OCI-LY7 (cell line): ENCODE measurements at regions not wholly inside any gene's neighbourhood (a gene's known extent, or its start where the extent isn't known, plus 50 kb on each side); places are given as distances from the start of the nearest gene placed in this dataset.

Source experiments
- BruUV-seq: library from RNA; stranded (reverse); fragments of 400-500 nt; replicated peaks from 2 replicates; lab custom pipeline; 2021; lab: Mats Ljungman, UMichigan
- CTCF ChIA-PET: fragments of 300-600 bp; sonication (Branson Sonifier 250); formaldehyde crosslinking; loops from one replicate; lab custom pipeline; 2022; ENCODE audit warnings: antibody characterized with exemption; ENCODE audit not compliant: unreplicated experiment; lab: Charles Lee
- POLR2A ChIA-PET: fragments of 300-600 bp; sonication (Branson Sonifier 250); formaldehyde crosslinking; loops from one replicate; lab custom pipeline; 2022; ENCODE audit warnings: antibody characterized with exemption; lab: Charles Lee
- DNase-seq: peaks from one replicate; pipeline ENCODE4 v3.0.0-alpha.2; 2015; ENCODE audit warnings: low spot score
- H2AFZ ChIP-seq: fragments of 200-600 bp; sonication (generic), shearing (Covaris generic); 2 replicates; pipeline ENCODE4 v1.6.1; 2014; ENCODE audit warnings: mild to moderate bottlenecking, antibody characterized with exemption, low read length, moderate library complexity
- H3K27ac ChIP-seq: fragments of 200-600 bp; sonication (generic); 2 replicates; pipeline ENCODE4 v1.5.1; 2014; ENCODE audit warnings: mixed run types, low read depth, mild to moderate bottlenecking, moderate library complexity, low read length, inconsistent platforms; ENCODE audit not compliant: poor library complexity, severe bottlenecking
- H3K36me3 ChIP-seq: fragments of 200-600 bp; sonication (generic); 2 replicates; pipeline ENCODE4 v1.6.1; 2014; ENCODE audit warnings: mild to moderate bottlenecking, antibody characterized with exemption, low read length, moderate library complexity, mixed read lengths; ENCODE audit not compliant: insufficient read depth
- H3K4me1 ChIP-seq: fragments of 200-600 bp; sonication (generic); 2 replicates; pipeline ENCODE4 v1.5.1; 2014; ENCODE audit warnings: mild to moderate bottlenecking, low read length; ENCODE audit not compliant: insufficient read depth, poor library complexity, severe bottlenecking
- H3K4me2 ChIP-seq: fragments of 200-600 bp; sonication (generic); 2 replicates; pipeline ENCODE4 v1.6.1; 2014; ENCODE audit warnings: mild to moderate bottlenecking, low read length
- H3K4me3 ChIP-seq: fragments of 200-600 bp; sonication (generic); 2 replicates; pipeline ENCODE4 v1.5.1; 2014; ENCODE audit warnings: mild to moderate bottlenecking, low read depth, low read length; ENCODE audit not compliant: poor library complexity, severe bottlenecking
- H3K79me2 ChIP-seq: fragments of 200-600 bp; sonication (generic); 2 replicates; pipeline ENCODE4 v1.6.1; 2016; ENCODE audit warnings: low read depth, mild to moderate bottlenecking, low read length, moderate library complexity, mixed read lengths; ENCODE audit not compliant: insufficient read depth
- H3K9me2 ChIP-seq: fragments of 200-600 bp; sonication (generic); 2 replicates; pipeline ENCODE4 v1.6.1; 2016; ENCODE audit warnings: mild to moderate bottlenecking, low read length, mixed read lengths; ENCODE audit not compliant: insufficient read depth
- H3K9me3 ChIP-seq: fragments of 200-600 bp; sonication (generic); 2 replicates; pipeline ENCODE4 v1.6.1; 2014; ENCODE audit warnings: mild to moderate bottlenecking, mixed run types, low read length, mixed read lengths
- H4K20me1 ChIP-seq: fragments of 200-600 bp; sonication (generic); 2 replicates; pipeline ENCODE4 v1.6.1; 2014; ENCODE audit warnings: mild to moderate bottlenecking, antibody characterized with exemption, low read length, moderate library complexity, mixed read lengths; ENCODE audit not compliant: insufficient read depth
- EZH2phosphoT487 ChIP-seq: fragments of 200-600 bp; sonication (generic); IDR thresholded peaks from 2 replicates; pipeline ENCODE4 v1.6.1; 2018; ENCODE audit warnings: low read depth, borderline replicate concordance, mild to moderate bottlenecking, mixed run types, antibody characterized with exemption, low read length, moderate library complexity, mixed read lengths
- intact Hi-C: fragments of 100-400 bp; cut with micrococcal nuclease; formaldehyde crosslinking; loops from one replicate; pipeline ENCODE4 v1.10.0; 2022; ENCODE audit not compliant: unreplicated experiment
- TF ChIP-seq, protein P1 (sequence below): fragments of 200-600 bp; sonication (generic); conservative IDR thresholded peaks from 2 replicates; pipeline ENCODE4 v1.5.1; 2014; ENCODE audit warnings: mild to moderate bottlenecking, antibody characterized with exemption, low read length, moderate library complexity, mixed read lengths

DNA sequence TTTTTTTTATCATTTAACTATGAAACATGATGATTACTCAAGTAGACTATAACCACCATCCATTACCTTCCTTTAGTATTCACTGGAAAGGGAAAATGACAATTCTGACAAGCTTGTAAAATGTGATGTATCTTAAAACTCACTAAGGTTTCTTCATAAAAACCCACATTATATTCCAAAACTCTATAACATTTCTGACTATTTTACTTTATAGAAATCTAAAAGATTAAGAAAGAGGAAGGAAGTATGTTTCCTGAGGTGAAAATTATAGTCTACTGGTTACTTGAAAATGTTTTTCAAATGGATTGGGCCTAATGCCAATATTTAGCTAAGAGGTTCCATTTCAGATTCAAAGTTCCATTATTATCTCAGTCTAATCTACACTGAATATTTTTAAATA, 1982.2 kb upstream of the C9orf72 start:
- ChIA-PET CTCF (no interaction called here), POLR2A (interaction anchor here (0.7 to 1.1 kb wide), 2 partner anchors 45 to 1859 kb away, joined by 3 read pairs; no protein-coding TSS in a partner anchor)
- H3K9me2 ChIP-seq: no peaks in the 10 kb centered on the region
- no peak overlapping the region for H3K27ac ChIP-seq
- no peaks in the 10 kb centered on the region for H3K36me3 ChIP-seq
- no peak for TF ChIP-seq EZH2phosphoT487
- TF ChIP-seq, protein P1, sequence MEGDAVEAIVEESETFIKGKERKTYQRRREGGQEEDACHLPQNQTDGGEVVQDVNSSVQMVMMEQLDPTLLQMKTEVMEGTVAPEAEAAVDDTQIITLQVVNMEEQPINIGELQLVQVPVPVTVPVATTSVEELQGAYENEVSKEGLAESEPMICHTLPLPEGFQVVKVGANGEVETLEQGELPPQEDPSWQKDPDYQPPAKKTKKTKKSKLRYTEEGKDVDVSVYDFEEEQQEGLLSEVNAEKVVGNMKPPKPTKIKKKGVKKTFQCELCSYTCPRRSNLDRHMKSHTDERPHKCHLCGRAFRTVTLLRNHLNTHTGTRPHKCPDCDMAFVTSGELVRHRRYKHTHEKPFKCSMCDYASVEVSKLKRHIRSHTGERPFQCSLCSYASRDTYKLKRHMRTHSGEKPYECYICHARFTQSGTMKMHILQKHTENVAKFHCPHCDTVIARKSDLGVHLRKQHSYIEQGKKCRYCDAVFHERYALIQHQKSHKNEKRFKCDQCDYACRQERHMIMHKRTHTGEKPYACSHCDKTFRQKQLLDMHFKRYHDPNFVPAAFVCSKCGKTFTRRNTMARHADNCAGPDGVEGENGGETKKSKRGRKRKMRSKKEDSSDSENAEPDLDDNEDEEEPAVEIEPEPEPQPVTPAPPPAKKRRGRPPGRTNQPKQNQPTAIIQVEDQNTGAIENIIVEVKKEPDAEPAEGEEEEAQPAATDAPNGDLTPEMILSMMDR: no peak
- no TSS peak for BruUV-seq
- no peak for DNase-seq
- H3K79me2 ChIP-seq: no peaks in the 10 kb centered on the region
- H2AFZ ChIP-seq: no peak overlapping the region
- intact Hi-C loops: no loop called here
- no peak overlapping the region for H3K4me3 ChIP-seq
- no peak overlapping the region for H3K4me2 ChIP-seq
- H3K9me3 ChIP-seq: no peaks in the 10 kb centered on the region
- H4K20me1 ChIP-seq: no peaks in the 10 kb centered on the region
- no peaks in the 10 kb centered on the region for H3K4me1 ChIP-seq

DNA sequence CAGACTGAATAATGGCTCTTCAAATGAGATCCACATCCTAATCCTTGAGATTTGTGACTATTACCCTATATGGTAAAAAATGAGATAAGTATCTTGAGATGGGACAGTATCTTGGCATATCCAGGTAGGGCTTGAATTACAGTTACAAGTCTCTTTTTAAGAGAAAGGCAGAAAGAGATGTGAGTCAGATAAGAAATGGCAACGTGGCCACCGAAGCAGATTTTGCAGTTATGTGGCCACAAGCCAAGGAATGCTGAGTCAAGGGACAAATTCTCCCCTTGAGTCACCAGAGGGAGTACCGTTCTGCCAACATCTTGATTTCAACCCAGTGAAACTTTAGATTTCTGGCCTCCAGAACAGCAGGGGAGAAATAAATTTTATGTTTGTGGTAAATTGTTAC, 1983.0 kb upstream of the C9orf72 start:
- POLR2A ChIA-PET: interaction anchor here (0.7 kb wide), 1 partner anchor 1859 kb away, joined by 3 read pairs; no protein-coding TSS in a partner anchor
- no peak overlapping the region for H3K4me3 ChIP-seq
- no peaks in the 10 kb centered on the region for H3K9me2 ChIP-seq
- BruUV-seq: no TSS peak
- TF ChIP-seq, protein P1: no peak
- TF ChIP-seq EZH2phosphoT487: no peak
- no peak overlapping the region for H3K4me2 ChIP-seq
- no peaks in the 10 kb centered on the region for H3K4me1 ChIP-seq
- CTCF ChIA-PET: no interaction called here
- H3K27ac ChIP-seq: no peak overlapping the region
- no peak for DNase-seq
- H3K9me3 ChIP-seq: no peaks in the 10 kb centered on the region
- H2AFZ ChIP-seq: no peak overlapping the region
- H4K20me1 ChIP-seq: no peaks in the 10 kb centered on the region
- H3K79me2 ChIP-seq: no peaks in the 10 kb centered on the region
- intact Hi-C loops: no loop called here
- no peaks in the 10 kb centered on the region for H3K36me3 ChIP-seq

DNA sequence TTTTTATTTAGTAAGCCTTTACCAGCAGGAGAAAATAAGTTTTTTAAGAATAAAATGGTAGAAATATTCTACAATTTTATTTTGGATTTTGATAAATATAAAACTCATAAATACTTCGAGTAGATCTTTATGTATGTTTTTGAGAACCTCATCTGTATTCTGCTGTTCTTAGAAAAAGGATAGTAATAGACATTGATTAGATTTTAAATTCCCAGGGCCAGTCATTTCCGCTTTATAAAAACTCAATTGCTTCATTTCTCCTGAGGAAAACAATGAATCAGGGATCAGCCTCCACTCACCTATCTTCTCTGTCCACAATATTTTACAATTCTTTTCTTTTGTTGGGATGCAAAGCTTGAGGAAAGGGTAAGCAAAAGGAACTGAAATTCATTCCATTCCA, 1983.5 kb upstream of the C9orf72 start:
- ChIA-PET CTCF (no interaction called here), POLR2A (no interaction called here)
- BruUV-seq: no TSS peak
- intact Hi-C loops: no loop called here
- Histone ChIP-seq H3K4me1 (no peaks in the 10 kb centered on the region), H3K4me2 (no peak overlapping the region), H3K4me3 (no peak overlapping the region), H3K9me2 (no peaks in the 10 kb centered on the region), H3K27ac (no peak overlapping the region), H4K20me1 (no peaks in the 10 kb centered on the region), H3K9me3 (no peaks in the 10 kb centered on the region), H2AFZ (no peak overlapping the region), H3K36me3 (no peaks in the 10 kb centered on the region), H3K79me2 (no peaks in the 10 kb centered on the region)
- no peak for DNase-seq
- TF ChIP-seq, protein P1: no peak
- no peak for TF ChIP-seq EZH2phosphoT487
